Cardiac fibroblast (primary cell): ENCODE measurements at regions not wholly inside any gene's neighbourhood (a gene's known extent, or its start where the extent isn't known, plus 50 kb on each side); places are given as distances from the start of the nearest gene placed in this dataset.

Source experiments
- DNase-seq, 2 donors: peaks; one replicate each; pipeline versions ENCODE4 v3.0.0 to v3.0.0-alpha.2; 2010; ENCODE audit warnings: low read depth in 2 of 2
- H3K4me3 ChIP-seq, 2 donors: replicated peaks in 1 of 2; 1 replicate in 1 of 2; 2 replicates in 1 of 2; pipeline ENCODE4 v1.5.1; 2011; ENCODE audit warnings: low read depth in 2 of 2, low read length in 2 of 2, mild to moderate bottlenecking in 2 of 2, moderate library complexity in 1 of 2
- TF ChIP-seq, protein P1 (sequence below): IDR thresholded peaks from one replicate; pipeline ENCODE4 v1.5.1; 2011; ENCODE audit warnings: low read depth, mild to moderate bottlenecking, low read length, inconsistent platforms

DNA sequence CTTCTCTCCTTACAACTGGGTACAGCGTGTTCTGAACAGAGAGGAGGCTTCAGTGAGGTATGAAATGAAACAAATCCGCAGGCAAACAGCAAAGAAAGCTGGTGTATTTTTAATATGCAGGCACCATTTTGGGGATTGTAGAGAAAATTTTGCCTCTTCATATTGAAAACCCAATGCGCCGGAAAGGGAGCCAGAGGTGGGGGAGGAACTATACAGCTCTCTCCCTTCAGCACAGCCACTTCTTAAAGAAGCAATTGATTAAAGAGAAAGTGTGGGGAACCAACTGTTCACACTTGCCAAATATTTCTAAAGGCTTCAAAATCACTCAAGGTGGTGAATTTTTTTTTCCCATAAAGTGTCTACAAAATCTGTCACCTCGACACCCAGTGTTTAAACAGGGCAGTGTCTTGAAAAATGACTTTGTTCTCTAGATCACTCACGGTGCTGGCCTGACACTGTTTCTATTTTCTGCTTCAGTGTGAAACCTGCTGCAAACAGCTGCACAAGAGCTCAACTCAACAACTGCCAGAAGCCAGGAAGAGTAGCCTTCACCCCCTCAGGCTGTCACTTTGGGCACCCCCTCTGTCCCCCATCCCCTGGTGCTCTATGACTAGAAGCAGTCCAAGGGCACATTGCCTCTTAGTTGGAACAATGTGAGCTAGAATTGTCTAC is 123.8 kb upstream of the CTTNBP2NL start:
- H3K4me3 ChIP-seq, result no peak overlapping the region
- no peak for DNase-seq
- TF ChIP-seq, protein P1, sequence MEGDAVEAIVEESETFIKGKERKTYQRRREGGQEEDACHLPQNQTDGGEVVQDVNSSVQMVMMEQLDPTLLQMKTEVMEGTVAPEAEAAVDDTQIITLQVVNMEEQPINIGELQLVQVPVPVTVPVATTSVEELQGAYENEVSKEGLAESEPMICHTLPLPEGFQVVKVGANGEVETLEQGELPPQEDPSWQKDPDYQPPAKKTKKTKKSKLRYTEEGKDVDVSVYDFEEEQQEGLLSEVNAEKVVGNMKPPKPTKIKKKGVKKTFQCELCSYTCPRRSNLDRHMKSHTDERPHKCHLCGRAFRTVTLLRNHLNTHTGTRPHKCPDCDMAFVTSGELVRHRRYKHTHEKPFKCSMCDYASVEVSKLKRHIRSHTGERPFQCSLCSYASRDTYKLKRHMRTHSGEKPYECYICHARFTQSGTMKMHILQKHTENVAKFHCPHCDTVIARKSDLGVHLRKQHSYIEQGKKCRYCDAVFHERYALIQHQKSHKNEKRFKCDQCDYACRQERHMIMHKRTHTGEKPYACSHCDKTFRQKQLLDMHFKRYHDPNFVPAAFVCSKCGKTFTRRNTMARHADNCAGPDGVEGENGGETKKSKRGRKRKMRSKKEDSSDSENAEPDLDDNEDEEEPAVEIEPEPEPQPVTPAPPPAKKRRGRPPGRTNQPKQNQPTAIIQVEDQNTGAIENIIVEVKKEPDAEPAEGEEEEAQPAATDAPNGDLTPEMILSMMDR, result no peak

DNA sequence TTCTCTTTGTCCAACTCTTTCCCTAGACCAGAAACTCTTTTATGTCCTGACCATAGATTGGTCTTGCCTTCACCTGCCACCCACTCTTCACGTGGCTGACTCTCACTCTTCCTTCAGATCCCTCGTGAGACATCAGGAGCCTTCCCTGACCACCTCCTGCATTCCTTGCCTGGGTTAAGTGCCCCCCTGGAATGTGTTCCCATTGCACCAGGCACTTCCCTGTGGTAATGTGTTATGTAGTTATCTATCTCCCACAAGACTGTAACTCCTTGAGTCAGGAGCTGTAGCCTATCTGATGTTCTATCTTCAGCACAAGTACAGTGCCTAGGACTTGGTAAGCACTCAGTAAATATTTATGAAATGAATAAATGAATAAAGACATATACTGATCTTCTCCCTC is 111.2 kb upstream of the CTTNBP2NL start:
- TF ChIP-seq, protein P1, result no peak
- no peak overlapping the region for H3K4me3 ChIP-seq
- DNase-seq, result no peak

DNA sequence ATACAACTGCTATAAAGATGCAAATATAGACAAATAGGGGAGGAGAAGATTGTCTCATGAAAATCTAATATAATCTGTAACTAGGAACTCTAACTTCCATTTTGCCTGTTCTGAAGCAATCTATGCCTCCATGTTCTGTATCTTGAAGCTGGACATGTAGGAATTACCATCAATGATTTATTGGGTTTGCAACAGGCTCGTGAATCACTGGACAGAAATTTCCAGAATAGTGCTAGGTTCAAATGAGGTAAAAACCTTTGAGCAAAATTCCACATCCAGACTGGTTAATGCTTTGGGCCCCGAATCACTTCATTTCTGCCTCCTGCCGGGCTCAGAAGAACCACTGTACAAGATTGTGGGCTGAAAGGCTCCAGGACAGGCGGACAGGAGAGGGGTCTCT is 110.7 kb upstream of the CTTNBP2NL start:
- no peak overlapping the region for H3K4me3 ChIP-seq
- DNase-seq, result no peak
- TF ChIP-seq, protein P1, result no peak

DNA sequence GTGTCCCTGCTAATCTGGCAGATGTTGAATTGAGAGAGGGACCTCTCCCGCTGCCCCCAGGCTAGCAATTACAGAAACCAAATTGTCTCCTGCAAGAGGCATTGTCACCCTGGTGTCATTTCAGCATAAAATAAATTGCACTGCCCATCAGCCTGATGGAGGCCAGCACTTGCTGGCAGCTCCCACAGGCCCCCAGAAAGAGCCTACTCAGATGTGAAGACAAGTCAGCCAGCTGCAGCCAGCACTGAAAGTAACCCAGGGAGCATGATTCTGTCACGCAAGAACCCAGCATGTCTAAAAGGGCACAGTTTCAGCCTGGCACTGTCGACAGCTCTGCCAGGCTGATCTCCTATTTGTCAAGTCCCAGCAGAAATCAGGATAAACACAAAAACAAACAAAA is 110.3 kb upstream of the CTTNBP2NL start:
- DNase-seq, result no peak
- H3K4me3 ChIP-seq, result no peak overlapping the region
- TF ChIP-seq, protein P1, result no peak

DNA sequence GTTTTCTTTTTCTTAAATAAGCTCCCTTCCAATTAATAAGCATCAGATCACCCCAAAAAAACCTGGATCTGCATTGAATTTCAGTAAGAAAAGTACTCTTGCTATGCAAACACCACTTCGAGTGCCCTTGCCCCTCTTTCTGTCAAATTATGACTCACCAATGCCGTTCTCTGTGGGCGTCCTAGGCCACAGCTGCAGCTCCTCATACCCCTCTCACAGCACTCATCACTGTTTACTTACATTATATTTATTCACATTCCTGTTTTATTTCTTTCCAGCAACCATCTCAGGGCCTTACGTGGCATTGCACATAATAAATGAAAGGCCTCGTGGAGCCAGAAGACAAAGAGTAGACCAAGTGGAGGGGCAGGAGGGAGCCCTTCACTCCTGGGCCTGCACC is 99.1 kb upstream of the CTTNBP2NL start:
- DNase-seq, result peak in 1 of 2 donors; percentile 30
- TF ChIP-seq, protein P1, result no peak

DNA sequence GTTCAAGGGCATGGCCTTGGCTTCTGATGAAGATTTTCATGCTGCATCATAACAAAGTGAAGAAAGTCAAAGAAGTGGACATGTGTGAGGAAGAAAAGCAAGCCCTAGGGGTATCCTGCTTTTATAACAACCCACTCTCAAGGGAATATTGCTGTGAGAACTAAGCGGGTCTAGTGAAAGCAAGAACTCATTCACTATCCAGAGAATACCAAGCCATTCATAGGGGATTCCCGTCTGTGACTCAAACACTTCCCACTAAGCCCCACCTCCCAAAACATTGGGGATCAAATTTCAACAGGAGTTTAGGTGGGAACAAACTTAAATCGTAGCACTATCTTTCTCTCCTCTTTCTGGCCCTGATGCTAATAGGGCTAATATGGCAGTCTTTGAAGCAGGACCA is 98.5 kb upstream of the CTTNBP2NL start:
- DNase-seq, result peak in 1 of 2 donors; percentile 44
- H3K4me3 ChIP-seq, result no peak overlapping the region
- TF ChIP-seq, protein P1, result no peak

More for the DNA sequence above, 99.1 kb upstream of the CTTNBP2NL start:
- H3K4me3 ChIP-seq, result no peak overlapping the region

DNA sequence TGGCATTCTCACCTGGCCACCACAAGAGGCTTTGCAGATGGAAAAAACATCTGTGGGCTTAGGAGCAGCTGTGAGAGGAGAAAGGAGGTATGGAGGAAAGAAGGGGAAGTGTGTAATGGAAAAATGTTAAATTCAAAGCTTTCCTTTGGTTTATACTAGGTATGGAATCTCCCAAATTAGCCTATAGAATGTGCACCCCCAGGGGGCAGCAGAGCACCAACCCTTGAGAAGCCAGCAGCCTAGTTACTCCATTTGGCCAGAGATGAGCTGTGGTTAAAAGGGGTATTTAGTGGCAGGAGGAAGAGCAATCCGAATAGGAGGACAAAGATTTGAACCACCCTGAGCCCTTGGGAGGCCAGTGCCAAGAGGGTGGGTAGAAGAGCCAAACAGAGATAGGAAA is 97.5 kb upstream of the CTTNBP2NL start:
- no peak overlapping the region for H3K4me3 ChIP-seq
- peak; percentile 70 to 72 for DNase-seq
- TF ChIP-seq, protein P1, result peak; percentile 76
